ENCODE measurements at regions not wholly inside any gene's neighbourhood (a gene's known extent, or its start where the extent isn't known, plus 50 kb on each side); places are given as distances from the start of the nearest gene placed in this dataset.

- TF ChIP-seq POLR2AphosphoS5 (IDR thresholded peaks at IDR 0.05; ENCODE audit: low read depth, low read length) (no peak), POLR2A (IDR thresholded peaks at IDR 0.05; ENCODE audit: low read depth, low read length) (no peak)
Measured at GRCh38 chr5:125969814-125970171, 453.4 kb upstream of the GRAMD2B start.

All from GM12892 (cell line).